ENCODE measurements at regions not wholly inside any gene's neighbourhood (a gene's known extent, or its start where the extent isn't known, plus 50 kb on each side); places are given as distances from the start of the nearest gene placed in this dataset.
"Not testable (repeated sequence)": the region's sequence is repeated elsewhere in the genome, so short reads cannot be mapped to it uniquely, and the experiment has no call there.

GRCh38 chr3:147514366-147515160 is 105.4 kb downstream of the ZIC1 start:
- DNase-seq = no peak
- TF ChIP-seq CTCF (IDR thresholded peaks at IDR 0.05) (no peak), POLR2A (IDR thresholded peaks at IDR 0.05) (no peak)
- H3K27ac ChIP-seq = no peak overlapping the region
- WGBS, 2 donors = 57 to 71% methylated on average over 8 of the region's 8 CpGs
- no peaks in the 10 kb centered on the region for H3K9me3 ChIP-seq
- no peak overlapping the region for H3K4me3 ChIP-seq
- H3K36me3 ChIP-seq = no peaks in the 10 kb centered on the region
- intact Hi-C loops (cut with DNase I) = no loop called here
- no peaks in the 10 kb centered on the region for H3K27me3 ChIP-seq
- no peaks in the 10 kb centered on the region for H3K4me1 ChIP-seq

- intact Hi-C loops (cut with DNase I) = no loop called here
- H3K27me3 ChIP-seq = no peaks in the 10 kb centered on the region
Observed at GRCh38 chr3:147518465-147518864, 109.3 kb downstream of the ZIC1 start.

GRCh38 chr3:147521646-147522045 is 112.5 kb downstream of the ZIC1 start:
- TF ChIP-seq POLR2A (IDR thresholded peaks at IDR 0.05) (no peak), CTCF (IDR thresholded peaks at IDR 0.05) (no peak)
- DNase-seq = no peak
- H3K27me3 ChIP-seq = no peaks in the 10 kb centered on the region
- WGBS, 2 donors = 40 to 53% methylated on average over 3 of the region's 3 CpGs
- H3K4me3 ChIP-seq = no peak overlapping the region
- H3K27ac ChIP-seq = no peak overlapping the region
- H3K36me3 ChIP-seq = no peaks in the 10 kb centered on the region
- intact Hi-C loops (cut with DNase I) = no loop called here
- no peaks in the 10 kb centered on the region for H3K4me1 ChIP-seq
- H3K9me3 ChIP-seq = no peaks in the 10 kb centered on the region

More at GRCh38 chr3:147518465-147518864, 109.3 kb downstream of the ZIC1 start:
- Histone ChIP-seq H3K9me3 (no peaks in the 10 kb centered on the region), H3K4me1 (no peaks in the 10 kb centered on the region), H3K36me3 (no peaks in the 10 kb centered on the region), H3K27ac (no peak overlapping the region), H3K4me3 (no peak overlapping the region)
- DNase-seq = no peak
- WGBS, 2 donors = 83 to 84% methylated on average over 6 of the region's 6 CpGs
- no peak for TF ChIP-seq CTCF (IDR thresholded peaks at IDR 0.05)
- TF ChIP-seq POLR2A (IDR thresholded peaks at IDR 0.05) = no peak

- 35 to 44% methylated on average over 1 of the region's 1 CpG for WGBS, 2 donors
- intact Hi-C loops (cut with DNase I); H3K9me3 ChIP-seq; H3K36me3 ChIP-seq; H3K27ac ChIP-seq; H3K4me1 ChIP-seq; H3K4me3 ChIP-seq; DNase-seq; H3K27me3 ChIP-seq: not testable (repeated sequence)
Observed at GRCh38 chr3:147522780-147523179, 113.6 kb downstream of the ZIC1 start.

- peaks cover 0 to 6% (median 0%) of the 10 kb centered on the region in 3 donors for H3K9me3 ChIP-seq
- 60 to 61% methylated on average over 2 of the region's 2 CpGs for WGBS, 2 donors
- no peak overlapping the region for H3K27ac ChIP-seq
- H3K4me3 ChIP-seq = no peak overlapping the region
- TF ChIP-seq CTCF (IDR thresholded peaks at IDR 0.05) (no peak), POLR2A (IDR thresholded peaks at IDR 0.05) (no peak)
- no peak for DNase-seq
- no peaks in the 10 kb centered on the region for H3K36me3 ChIP-seq
- intact Hi-C loops (cut with DNase I) = no loop called here
- H3K27me3 ChIP-seq = no peaks in the 10 kb centered on the region
- no peaks in the 10 kb centered on the region for H3K4me1 ChIP-seq
Observed at GRCh38 chr3:147529551-147529950, 120.4 kb downstream of the ZIC1 start.

All from esophagus squamous epithelium (tissue), 5 donors.